NOMO-1 treated with DMSO at 0.1 percent for 48 hours (cell line): ENCODE measurements at regions not wholly inside any gene's neighbourhood (a gene's known extent, or its start where the extent isn't known, plus 50 kb on each side); places are given as distances from the start of the nearest gene placed in this dataset.
A peak's percentile ranks its signal among the peaks of the same experiment; 100 is the strongest.

Experiments
- DNase-seq: peaks from one replicate; lab custom pipeline; 2025; ENCODE audit not compliant: unreplicated experiment; lab: John Stamatoyannopoulos, UW

DNA sequence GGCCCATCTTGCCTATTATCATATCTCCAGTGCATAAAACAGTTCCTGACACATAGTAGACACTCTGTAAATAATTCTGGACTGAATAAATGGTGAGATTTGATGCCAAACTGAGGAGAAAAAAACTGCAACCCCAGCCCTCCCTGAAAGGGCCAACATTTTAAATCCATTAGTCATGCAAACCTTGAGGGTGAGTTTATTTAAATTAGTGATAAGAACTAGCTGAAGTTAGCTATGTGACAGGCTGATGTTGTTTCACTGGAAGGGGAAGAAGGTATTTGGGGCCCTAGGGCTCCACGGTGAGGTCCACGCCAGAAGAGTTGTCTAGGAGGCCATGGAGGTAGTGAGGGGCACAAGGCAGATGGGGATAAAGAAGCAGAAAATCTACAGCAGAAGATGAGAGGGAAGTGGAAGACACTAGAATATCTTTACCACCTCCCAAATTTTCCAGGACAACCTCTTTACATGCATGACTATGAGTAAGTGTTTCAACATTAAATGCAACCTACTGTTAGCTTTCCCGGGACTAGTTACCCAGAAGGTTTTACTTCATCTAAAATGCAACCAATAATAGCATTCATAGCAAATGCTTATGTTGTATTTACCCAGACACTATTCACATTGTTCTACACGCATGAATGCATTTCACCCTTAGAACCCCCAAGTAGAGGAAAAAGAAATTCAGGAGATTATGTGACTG lies 183.2 kb upstream of the LYZL1 start:
- DNase-seq: no peak

DNA sequence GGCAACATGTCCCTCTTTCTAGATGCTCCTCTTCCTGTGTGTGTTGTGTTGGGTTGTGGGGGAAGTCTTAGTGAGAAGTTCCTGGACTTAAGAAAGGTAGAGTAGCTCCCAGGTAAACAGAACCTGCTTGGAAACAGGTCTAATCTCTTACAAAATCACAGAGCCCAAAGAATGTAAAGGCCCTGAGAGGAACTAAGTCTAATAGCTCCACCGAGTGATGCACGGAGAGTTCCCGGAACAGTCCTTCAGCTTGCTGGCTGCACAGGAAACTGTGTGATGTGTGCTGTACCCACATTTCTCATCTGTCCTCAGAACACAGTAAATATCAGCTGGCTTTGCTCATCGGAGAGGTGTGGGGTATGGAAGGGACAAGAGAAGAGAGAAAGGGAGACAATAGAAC lies 182.6 kb upstream of the LYZL1 start:
- no peak for DNase-seq

DNA sequence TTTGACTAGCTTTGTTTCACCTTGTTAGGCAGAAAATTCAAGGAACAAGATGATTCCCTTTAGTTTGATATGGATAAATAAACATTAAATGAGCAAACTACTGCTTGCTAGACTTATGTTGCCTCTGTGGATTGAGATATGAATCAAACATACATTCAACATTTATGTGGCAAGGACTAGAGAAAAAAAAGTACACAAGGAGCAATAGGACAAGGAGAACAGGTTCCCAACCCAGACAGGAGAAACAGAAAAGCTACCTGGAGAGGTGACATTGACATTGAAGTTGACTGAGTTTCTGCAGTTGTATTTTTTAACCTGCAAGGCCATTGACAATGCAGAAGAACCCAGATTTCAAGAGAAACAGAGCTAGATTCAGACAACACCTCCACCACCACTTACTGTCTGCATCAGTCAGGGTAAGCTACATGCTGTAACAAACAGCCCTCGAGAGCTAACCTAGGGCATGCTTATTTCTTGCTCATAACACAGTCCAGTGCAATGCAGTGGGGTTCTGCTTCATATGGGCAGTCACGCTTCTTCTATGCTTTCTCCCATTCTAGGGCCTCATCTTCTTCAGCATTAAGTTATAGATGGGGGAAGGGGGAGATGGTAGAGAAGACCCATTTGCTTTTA lies 180.9 kb upstream of the LYZL1 start:
- DNase-seq: no peak

DNA sequence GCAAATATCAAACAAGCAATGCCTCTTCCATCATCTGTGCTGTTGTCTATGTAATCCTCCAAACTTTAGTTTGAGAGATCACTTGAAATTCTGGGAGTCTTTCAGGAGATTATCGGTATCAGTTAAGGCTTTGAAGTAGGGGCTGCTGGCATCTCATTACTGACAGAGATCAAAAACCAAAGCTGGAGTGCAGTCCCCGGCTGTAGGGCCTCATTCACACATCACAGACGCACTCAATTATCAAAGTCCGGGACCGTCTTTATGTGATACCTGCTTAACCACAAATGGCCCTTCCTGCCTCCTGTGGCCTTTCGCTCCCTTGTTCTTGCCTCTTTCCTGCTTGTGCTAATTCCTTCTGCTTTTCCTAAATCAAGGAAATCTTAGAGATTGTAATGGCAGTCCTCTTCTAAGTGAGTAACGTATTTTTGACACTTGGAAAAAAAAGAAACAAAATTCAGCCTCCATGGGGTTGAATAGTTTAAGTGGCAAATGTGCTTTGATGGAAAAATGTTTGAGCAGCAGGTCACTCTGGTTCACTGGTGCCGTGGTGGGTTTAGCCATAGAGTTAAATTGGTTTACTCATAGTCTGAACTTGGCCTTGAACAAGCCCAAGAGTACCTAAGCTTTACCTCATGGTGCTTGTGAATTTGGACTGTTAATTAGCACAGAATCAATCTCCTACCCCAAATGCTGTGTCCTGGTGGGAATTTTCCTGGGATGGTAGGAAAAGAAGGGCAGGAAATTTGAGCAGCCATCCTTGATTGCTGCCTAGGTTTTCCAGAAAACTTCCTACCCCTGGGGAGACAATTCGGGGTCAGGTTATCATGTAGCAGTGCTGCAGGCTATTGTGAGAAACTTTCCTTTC lies 178.9 kb upstream of the LYZL1 start:
- no peak for DNase-seq

DNA sequence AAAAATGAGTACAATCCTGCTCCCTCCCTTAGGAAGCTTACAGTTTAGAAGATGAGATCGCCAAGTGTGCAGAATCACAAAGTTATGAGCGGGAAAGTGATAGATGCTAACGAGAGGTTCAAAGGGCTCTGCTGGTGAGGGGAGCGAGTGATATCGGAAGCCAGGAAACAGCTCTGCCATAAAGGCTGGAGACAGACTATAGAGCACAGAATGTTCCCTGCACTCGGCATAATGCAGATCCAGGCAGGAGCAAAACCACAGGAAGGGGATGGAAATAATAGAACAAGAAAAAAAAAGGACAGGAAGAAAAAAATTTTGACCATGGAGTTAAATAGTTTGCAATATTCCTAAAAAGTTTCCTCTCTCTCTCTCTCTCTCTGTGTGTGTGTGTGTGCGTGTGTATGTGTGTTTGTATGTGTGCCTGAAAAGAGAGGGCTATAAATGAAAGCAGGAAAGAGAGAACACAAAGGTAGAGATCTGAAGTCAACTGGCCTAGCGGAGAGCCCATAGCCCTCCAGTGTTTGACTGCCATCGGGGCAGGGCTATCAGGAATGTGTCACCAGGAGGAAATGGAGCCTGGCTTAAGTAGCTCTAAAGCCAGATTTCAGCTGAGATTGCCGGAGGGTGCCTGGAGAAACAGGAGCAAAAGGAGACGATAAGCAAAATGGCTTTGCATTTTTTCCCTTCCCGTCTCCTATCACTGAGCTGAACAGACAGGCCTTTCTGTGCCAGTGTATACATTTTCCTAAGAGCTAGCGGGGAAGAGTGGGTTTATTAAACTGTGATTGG lies 175.8 kb upstream of the LYZL1 start:
- no peak for DNase-seq

DNA sequence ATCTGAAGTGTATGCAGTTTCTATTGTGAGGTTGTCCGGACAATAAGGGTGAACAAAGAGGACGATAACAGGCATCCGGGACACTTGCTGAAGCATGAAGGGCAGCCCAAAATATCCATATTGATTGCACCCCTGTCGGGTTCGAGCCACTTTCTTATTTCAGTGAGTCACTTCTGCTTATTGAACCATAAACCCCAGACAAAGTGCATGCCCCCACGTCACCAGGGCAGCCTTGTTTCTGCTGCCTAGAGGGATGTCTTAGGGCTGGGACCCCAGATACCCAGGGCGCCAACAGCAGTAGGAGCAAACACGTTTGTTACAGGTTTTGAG lies 175.3 kb upstream of the LYZL1 start:
- DNase-seq: no peak

DNA sequence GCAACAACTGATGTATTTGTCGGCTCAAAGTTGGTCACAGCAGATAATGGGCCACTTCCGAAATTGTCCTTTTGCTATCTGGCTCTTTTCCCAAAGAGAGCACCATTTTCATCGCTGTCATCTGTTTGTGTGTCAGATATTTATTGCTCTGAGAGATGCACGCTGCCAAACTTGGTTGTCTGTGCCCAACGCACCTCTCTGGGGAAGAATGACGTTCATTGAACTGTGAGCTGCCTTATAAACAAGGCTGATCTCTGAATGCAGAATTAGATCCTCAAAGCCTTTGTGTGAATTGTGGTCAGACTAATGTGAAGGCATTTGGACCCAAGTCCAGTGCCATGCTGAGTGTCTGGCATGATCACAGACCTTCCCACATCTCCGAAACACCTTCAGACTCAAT lies 174.7 kb upstream of the LYZL1 start:
- no peak for DNase-seq

DNA sequence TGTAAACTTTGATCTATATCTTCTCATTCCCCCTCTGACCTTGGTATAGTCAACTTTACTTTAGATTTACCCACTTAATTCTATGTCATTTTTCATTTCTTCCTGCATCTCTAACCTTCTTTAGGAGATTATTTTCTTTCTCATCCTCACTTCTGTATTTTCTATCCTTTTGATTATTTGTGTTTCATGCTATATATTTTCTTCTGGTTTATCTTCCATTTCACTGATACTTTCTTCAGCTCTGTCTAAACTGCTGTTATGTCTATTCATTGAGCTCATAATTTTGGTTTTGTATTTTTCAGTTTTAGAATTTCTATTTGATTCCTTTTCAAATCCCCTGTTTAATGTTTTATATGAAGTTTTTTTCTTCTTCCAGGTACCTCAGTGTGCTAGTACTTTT lies 171.1 kb upstream of the LYZL1 start:
- no peak for DNase-seq

DNA sequence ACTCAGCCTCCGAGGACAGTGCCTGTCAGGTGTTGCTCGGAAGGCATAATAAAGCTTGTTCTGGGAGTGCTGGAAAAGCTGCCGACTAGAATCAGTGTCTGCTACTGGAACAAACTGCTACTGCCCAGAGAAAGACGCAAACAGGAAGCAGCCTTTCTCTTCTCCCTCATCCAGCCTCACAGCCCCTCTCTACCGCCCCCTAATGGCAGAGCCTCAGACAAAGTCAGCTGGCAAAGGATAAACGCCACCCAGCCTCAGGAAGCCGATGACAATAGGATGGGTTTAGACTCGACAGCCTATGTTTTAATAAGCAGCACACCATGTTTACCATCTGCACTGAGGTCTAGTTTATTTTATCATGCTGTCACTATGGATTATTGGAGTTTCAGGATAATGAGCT lies 169.5 kb upstream of the LYZL1 start:
- DNase-seq: peak; percentile 7

DNA sequence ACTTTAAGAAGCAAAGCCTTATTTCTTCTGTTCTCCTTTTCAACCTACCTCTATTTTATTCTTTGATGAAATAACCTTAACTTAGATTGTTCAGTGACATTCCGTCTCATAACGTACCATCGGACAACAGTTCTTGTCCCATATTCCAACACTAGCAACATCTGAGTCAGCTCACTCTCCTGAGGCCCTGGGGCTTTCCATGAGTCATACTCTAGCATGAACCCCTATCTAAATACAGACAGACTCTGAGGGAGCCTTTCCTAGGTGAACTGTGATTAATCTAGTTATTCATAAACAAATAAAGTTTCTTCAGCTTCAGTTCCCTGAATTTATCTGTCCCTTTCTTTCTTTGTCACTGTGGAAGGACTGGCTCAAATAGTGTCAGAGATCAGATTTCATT lies 168.7 kb upstream of the LYZL1 start:
- DNase-seq: no peak

DNA sequence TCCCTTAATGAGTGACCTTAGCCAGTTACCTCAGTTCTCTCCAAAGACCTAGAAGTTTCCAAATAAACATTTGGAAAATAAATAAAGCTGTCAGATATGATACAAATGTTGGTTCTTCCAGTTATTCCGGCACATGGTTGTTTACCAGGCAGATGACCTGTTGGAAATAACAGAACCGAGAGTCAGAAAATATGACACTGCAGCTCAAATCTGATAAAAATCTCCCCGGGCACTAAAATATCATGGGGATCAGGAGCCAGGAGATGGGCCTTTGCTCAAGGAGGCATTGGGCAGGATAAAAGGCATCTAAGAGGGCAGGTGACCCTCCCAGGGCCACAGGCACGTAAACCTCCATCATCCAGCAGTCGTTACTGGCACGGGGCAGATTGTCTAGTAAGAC lies 164.0 kb upstream of the LYZL1 start:
- DNase-seq: no peak

DNA sequence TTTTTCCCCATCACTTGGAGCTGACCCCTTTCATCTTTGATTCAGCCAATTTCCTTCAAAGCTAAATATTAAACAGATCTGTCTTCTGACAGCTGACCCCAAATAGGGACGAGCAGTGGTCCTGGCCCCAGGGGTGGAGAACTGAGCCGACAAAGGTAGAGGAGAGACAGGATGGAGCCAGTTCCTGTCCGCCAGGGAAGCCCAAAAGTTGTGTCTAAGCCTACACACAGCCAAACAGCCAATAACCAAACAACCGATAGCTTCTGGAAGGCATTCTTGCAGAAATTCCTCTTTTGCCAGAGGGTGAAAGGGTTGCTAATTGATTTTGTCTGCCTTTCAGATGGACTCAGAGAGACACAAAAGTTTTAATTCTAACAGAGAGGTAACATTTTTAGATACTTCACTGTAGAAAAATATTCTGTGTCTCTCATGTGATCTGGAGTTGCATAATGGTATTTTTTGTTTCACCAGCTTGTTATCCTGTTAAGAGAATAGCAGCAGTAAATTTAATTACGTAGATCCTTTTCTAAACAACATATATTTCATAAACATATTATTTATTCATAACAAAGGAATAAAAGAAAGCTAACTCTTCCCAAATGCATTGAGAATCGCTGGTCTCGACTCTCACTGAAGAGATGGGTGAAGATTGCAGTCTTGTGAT lies 161.7 kb upstream of the LYZL1 start:
- no peak for DNase-seq

DNA sequence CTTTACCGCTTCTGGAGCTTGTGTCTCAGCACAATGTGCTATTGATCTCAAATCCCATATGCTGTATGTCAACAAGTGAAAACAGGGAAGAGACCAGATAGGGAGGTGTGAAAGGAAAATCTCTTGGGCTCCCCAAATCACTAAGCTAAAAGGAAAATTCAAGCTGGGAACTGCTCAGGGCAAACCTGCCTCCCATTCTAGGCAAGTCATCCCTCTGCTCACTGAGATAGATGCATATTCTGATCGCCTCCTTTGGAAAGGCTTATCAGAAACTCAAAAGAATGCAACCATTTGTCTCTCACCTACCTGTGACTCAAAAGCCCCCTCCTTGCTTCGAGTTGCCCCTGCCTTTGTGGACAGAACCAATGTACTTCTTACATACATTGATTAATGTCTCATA lies 161.1 kb upstream of the LYZL1 start:
- no peak for DNase-seq

DNA sequence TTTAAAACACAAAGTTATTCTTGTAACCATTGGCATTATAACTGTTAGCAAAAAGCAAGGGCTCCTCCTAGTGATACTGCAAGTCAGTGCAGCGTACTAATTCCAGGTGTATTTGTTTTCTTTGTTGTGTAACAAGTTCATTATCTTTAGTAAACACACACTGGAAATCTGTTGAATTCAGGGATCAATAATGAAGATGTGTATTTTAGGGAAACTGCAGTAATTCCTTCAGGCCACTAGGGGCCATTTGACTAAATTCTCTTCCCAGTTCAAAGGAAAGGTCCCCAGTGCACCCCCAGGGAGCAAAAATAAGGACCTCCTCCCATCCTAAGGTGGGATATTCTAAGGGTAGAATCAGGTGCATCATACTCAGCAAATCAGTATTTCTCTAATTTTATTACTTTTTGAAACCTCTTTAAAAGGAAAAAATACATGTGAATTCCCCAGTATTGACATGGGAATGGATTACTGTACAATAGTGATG lies 158.6 kb upstream of the LYZL1 start:
- no peak for DNase-seq

DNA sequence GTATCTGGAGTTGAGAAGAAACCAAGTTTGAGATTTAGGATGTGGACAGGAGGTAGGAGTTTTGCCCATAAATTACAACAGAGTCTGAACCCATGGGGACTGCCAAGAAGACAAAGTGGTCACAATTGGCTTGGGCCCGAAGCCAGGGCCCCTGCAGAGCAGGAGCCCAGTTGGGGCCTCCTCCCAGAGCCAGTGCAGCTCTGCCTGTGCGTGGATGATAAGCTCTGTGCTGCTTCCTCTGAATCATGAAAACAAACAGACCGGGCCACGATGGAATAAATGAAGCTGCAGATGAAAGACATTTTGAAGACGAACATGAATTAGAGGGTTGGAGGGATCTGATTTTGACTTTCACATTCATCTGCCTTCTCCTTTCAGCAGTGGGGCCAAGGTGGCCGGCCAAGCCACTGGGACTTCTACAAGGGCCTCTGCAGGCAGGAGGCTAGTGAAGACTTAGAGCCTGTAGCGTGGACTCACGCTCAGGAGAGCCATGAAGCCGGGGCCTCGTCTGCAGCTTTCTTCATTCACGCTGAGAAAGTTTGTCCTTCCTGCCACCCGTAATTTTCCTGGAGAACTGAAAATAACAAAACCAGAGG lies 156.8 kb upstream of the LYZL1 start:
- DNase-seq: no peak

DNA sequence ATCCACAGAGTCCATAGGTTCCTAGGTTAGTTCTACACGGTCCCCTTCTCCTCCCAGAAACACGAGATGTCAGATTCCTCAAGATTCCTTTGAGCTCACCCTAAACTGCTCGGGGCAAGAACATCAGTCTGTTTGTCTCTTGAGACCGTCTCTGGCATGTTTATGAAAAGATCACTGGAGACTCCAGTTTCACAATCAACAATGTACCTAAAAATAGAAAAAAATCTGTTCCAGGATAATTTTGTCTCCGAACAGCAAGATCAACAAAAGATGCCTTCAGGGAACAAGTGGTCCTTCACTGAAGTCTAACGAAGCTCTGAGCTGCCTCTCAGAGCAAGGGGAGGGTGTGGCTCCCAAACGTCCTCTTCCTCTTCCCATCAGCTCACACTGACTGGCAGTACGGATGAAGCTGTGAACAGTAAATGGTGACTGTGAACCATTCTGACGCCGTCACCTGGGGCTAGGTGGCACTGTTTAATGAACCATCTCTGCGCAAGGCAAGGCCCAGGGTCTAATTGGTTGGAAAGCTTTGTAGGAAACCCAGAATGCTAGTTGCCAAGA lies 156.2 kb upstream of the LYZL1 start:
- DNase-seq: no peak

DNA sequence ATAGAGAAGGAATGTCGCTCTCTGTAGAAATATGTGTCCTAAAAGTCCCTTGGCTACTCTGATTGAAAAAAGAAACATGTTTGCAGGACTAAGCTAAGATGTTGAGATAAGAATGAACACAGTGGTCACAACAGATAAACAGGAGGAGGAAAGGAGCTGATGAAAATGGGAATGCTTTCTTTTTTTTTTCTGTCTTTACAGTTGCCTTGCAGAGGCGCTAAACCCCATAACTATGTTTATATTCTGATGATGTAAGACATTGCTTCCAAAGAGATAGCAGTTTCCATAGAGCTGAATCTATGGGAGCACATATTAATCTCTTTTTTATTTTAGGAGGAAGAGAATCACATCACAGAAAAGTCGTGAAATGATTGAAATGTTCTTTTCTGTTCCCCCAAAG lies 153.5 kb upstream of the LYZL1 start:
- no peak for DNase-seq

DNA sequence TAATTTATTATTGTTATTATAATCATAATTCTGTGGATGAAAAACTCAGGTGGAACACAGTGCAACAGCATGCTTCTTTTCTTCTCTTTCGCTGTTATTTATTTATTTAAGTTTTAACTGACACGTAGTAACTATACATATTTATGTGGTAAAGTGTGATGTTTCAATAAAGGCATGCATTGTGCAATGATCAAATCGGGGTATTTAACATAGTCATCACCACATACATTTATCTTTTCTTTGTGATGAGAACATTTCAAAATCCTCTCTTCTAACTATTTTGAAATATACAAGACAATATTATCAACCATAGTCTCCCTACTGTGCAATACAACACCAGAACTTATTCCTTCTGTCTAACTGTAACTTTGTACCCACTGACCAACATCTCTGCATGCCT lies 152.5 kb upstream of the LYZL1 start:
- DNase-seq: no peak

DNA sequence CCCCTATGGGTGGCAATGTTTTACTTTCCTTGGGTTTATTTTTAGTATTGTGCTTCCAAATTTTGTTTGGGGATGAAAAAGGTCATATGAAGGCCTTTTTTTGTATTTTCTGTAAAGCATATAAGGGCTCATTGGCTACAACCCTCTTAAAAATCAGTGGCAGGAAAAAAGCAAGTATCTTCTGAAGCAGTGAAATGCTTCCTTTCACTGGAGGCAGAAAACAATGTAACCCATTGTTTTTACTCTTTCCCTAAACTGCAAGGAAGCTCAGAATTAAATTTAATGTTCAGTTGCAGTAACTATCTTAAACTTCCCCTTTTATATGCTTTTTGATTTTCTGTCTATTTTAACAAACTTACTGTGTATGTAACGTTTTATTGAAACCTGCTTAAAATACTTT lies 148.7 kb upstream of the LYZL1 start:
- DNase-seq: no peak

DNA sequence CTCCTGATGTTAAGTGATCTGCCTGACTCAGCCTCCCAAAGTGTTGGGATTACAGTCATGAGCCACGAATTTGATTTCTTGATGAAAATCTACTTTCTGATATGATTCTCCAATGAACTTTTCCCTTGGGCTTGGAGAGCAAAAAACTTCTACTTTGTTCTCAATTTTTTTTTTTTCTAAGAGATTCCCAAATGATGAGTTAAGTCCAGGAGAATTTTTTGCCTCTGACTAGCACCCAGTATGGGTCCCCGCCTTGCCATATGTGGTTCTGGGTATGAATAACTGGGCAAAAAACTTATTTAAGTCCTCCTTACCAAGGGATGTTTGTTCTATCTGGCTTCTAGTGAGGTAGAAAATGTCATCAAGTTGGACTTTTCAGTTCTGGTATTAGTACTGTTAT lies 147.9 kb upstream of the LYZL1 start:
- DNase-seq: no peak
